ENCODE measurements at regions not wholly inside any gene's neighbourhood (a gene's known extent, or its start where the extent isn't known, plus 50 kb on each side); places are given as distances from the start of the nearest gene placed in this dataset.

DNA sequence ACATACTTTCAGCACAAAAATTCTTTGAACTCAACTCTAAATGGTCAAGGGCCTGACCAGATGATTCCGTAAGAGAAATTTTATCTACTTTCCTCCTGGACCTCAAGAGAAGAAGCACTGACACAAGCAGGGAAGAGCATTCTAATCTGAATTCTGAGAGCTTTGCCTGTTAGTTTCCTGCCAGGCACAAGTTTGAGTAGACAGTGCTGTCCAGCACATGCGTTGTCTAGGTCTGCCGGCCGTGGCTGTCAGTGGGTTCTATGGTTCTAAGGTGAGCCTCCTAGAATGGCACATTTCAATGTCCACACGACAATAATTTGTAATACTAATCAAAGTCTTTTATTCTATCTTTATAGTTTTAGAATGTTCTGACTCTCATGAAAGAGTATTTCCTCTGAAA is 91.9 kb downstream of the RFPL4B start:
- TF ChIP-seq, protein P1, sequence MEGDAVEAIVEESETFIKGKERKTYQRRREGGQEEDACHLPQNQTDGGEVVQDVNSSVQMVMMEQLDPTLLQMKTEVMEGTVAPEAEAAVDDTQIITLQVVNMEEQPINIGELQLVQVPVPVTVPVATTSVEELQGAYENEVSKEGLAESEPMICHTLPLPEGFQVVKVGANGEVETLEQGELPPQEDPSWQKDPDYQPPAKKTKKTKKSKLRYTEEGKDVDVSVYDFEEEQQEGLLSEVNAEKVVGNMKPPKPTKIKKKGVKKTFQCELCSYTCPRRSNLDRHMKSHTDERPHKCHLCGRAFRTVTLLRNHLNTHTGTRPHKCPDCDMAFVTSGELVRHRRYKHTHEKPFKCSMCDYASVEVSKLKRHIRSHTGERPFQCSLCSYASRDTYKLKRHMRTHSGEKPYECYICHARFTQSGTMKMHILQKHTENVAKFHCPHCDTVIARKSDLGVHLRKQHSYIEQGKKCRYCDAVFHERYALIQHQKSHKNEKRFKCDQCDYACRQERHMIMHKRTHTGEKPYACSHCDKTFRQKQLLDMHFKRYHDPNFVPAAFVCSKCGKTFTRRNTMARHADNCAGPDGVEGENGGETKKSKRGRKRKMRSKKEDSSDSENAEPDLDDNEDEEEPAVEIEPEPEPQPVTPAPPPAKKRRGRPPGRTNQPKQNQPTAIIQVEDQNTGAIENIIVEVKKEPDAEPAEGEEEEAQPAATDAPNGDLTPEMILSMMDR (IDR thresholded peaks at IDR 0.05): no peak
- no peak for TF ChIP-seq POLR2A (IDR thresholded peaks at IDR 0.05)
